IPS DF 4.7 (cell line): ENCODE measurements at regions not wholly inside any gene's neighbourhood (a gene's known extent, or its start where the extent isn't known, plus 50 kb on each side); places are given as distances from the start of the nearest gene placed in this dataset.
A peak's percentile ranks its signal among the peaks of the same experiment; 100 is the strongest.
"Not testable (repeated sequence)": the region's sequence is repeated elsewhere in the genome, so short reads cannot be mapped to it uniquely, and the experiment has no call there.

Source experiments
- DNase-seq: peaks from one replicate; pipeline ENCODE4 v3.0.0-alpha.2; 2013; ENCODE audit warnings: low spot score; ENCODE audit errors: extremely low read depth

DNA sequence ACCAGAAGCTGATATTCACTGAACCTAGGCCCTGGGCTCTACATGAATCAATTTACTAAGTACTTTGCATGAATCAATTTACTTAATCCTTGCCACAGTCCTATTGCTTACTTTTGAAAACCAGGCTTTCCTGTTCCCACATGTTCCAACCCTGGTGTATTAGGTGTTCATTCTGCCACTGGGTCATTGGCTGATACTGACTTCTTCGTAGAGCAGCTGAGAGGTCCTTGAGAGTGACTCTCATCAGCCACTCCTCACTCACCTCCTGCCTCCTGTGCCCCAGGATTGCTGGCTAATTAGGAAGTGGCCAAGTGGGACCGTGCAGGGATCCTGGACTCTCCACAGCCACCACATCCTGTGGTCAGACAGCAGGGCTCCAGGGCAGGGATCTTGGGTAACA, 109.5 kb upstream of the CXorf66 start:
- not testable (repeated sequence) for DNase-seq

DNA sequence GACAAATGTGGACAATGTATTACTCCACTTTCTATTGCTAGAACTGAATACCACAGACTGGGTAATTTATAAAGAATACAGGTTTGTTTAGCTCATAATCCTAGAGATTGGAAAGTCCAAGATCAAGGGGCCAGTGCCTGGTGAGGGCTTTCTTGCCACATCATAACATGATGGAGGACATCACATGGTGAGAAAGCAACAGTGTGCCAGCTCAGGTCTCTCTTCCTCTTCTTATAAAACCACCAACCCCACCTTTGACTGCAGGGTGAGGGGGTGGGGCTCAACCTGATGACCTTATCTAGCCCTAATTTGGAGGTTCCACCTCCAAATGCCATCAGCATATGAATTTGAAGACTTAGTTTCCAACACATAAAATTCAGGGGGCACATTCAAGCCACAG, 105.7 kb upstream of the CXorf66 start:
- no peak for DNase-seq

DNA sequence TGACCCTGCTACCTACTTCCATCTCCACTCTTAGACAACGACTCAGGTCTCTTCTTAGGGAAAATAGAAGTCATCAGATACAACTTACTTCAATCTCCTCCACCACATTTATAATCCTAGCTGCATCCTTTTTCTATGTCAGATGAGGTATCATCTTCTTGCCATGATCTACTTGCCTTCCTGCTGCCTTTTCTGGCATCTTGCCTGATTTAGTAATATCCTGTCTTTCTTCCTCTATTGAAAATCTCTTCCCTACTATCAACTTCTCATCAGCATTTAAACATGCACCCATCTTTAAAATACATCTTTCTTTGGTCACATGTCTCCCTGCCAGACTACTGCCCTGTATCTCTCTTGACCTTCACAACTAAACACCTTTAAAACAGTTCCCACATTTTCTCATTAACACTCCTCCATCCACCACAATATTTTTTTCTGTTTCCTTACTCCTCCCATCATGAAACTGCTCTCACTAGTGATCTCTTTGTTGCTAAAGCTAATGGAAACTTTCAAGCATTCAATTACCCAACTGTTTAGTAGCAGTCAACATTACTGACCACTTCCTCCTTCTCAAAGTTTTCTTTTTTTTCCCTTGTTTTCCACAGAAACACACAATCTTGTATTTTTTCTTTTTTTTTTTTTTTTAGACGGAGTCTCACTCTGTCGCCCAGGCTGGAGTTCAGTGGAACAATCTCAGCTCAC, 100.8 kb upstream of the CXorf66 start:
- no peak for DNase-seq

DNA sequence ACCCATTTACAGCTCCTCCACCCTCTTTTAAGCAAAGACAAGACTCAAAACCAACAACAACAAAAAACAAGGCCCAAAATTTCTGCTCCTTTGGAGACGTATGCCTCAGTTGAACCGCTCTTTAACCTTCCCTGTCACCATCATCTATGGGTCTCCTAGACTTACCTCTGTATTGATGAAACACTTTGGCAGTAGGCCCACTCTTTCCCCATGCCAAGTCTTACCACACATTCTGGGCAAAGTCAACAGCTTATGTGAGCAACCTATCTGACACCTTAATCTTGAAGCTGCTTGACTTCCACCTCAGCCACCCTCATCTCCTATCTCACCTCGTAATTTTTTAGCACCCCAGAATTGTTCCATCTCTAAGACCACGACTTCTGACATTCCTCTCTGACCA, 99.7 kb upstream of the CXorf66 start:
- no peak for DNase-seq

DNA sequence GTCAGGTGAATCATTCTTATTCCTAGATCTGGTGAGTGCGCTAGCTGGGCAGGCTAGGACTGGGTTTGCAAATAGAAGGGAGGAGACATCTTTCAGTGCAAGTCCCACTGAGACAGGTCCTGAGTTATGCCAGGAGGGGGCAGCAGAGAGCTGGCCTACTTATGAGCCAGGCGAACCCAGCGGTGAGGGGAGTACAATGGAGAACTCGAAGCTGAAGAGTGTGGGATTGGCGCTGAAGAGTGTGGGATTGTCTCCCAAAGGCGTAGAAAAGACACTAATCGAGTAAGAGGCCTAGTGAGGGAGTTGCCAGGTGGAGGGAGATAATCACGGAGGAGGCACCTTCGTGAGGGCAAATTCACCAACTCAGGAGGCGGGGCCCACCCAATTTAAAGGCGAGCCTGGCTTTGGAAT, 91.7 kb upstream of the CXorf66 start:
- peak; percentile 28 for DNase-seq

DNA sequence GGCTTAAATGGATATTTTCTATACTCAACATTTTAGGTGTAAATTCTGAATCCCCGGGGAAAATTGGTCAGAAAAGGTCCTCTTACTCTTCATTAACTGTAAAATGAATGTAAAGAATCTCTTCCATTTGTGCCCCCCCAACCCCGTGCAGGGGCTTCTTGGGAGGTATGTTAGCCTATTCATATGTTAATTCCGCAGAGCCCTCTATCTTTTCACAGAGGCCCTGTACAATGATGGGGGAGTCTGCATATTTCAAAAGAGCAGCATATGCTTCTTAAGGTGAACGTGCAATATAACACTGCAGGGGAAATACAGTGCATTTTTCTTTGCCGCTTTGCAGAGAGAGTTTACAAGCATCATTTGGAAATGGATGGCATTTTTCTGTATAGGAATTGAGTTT, 88.5 kb upstream of the CXorf66 start:
- no peak for DNase-seq

DNA sequence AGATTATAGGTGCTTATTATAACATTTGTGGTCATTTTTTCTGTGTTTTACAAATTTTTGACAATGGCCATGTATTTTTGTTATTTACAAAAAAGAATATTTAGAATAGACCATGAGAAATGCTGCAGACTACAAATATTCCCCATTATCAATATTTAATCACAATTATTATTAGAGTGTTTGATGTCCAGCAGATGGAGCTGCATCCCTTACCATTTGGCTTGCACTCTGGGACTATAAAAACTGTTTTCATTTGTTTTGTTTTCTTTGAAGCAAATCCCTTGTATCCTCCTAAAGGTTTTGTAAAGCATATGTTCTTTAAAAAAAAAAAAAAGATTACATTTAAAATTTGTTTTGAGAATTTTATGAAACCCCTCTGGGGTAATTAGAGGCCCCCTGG, 85.6 kb upstream of the CXorf66 start:
- DNase-seq, result no peak

DNA sequence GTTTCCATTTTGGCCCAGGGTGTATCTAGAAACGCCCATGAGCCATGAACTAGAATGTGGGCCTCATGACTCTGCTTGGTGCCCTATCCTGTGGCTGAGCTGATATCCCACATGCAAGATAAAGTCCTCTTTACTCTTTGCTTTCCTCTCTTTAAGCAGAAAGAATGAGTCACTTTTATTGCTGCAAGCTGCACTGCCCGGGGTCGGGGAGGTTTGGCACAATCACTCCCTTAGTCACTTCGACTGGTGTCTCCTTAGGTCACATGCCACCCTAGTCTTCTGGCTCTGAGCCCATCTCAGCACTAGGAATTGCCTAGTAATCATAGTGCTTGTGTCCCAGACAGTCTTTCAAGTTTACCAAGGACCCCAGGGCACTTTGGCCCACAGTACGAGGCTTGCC, 75.1 kb upstream of the CXorf66 start:
- DNase-seq, result no peak

DNA sequence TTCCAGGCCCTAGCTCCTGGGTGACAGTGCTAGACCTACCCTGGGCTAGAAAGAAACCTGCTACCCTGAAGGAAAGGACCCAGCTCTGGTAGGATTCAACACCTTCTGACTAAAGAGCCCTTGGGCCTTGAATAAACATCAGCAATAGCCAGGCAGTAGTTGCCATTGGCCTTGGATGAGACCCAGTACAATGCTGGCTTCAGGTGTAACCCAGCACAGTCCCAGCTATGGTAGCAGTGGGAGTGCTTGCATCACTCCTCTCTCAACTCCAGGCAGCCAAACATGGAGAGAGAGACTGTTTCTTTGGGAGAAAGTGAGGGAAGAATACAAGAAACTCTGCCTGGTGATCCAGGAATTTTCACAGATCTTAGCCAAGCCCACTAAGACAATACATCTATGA, 73.5 kb upstream of the CXorf66 start:
- DNase-seq, result no peak

DNA sequence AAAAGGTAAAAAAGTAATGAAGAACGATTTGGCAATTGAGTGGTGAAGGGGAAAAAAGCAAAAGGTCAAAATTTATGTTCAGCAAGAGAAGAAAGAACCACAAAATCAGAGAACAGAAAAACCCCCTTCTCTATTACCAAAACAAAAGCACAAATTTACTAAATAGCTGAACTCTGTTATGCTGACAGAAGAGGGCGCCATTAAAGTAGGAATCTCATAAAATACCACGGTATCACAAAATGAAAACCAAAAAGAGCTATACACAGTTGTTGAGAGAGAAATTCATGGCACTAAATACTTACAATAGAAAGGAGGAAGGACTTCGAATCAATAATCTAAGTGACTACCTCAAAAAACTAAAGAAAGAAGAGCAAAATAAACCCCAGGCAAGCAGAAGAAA, 69.6 kb upstream of the CXorf66 start:
- no peak for DNase-seq

DNA sequence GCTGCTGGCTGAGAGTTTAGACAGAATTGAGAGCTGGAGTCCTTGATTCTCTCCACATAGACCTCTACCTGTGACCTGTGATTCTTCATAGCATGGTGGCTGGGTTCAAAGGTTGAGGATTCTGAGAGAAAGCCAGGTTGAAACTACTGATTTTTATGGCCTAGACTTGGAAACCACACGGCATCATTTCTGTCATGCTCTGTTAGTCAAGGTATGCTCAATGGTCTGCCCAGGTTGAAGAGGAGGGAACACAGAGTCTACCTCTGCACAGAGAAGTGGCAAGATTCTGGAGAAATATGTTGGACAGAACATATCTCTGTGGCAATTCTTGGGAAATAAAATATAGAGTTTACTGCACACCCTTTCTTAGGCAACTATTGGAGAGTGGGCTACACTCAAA, 57.2 kb upstream of the CXorf66 start:
- no peak for DNase-seq

DNA sequence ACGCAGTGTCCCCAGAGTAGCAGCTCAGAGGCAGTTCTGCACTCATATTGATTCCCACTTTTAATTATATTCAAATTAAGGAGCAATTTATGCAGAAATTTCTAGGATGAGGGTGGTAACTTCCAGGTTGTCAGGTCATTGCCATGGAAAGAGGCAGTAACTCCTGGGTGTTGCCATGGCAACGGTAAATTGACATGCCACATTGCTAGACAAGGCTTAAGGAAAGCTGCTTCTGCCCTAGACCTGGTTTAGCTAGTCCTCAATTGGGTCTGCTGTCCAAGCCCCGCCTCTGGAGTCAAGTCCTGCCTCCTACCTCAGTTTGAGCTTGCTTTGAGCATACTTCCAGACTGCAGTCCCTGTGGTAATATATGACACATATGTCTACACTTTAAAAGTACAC, 53.8 kb upstream of the CXorf66 start:
- DNase-seq, result not testable (repeated sequence)
